IPS-NIHi11 (cell line): ENCODE measurements at regions not wholly inside any gene's neighbourhood (a gene's known extent, or its start where the extent isn't known, plus 50 kb on each side); places are given as distances from the start of the nearest gene placed in this dataset.
A peak's percentile ranks its signal among the peaks of the same experiment; 100 is the strongest.

Experiments
- DNase-seq: peaks from one replicate; pipeline ENCODE4 v3.0.0; 2012; ENCODE audit warnings: mixed read lengths, low spot score

DNA sequence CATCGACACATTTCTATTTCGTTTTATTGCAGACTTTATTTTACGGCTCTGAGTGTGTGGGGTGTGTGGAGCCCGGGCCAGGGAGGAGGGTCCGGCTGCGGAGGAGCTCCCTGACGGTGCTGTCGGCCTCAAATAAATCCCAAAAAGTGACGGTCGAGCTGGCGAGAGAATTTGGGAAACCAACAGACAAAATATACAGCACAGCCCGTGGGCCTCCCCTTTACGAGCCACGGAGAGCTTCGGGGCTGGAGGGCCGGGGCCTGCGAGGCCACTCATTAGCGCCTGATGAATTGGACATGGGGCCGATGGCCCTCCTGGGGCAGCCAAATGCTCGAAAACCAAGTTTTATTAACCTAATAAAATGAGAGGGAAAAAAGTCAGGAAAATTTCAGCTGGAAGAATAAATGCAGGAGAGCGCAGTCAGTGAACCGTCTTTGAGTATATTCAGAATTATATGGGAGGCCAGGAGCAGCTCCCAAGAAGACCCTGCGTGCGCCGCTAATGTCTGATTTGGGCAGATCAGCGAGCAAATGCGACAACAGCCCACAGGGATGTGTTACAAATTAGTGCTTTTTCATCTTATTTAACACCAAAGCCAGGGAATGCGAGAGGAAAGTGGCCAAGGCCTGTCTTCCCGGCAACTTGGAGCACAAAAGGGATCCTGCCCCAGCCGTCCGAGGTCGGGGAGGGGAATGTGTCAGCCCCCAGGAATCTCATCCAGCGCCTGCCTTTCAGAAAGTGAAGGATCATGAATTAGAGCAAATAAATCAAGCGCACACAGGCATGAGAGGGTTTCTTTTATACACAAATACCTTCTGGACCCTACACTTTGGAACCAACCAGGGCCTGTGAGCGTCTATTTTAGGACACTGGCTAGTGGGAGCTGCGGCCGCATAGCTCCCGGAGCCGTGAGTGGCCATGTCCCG is 249.1 kb downstream of the C16orf95 start:
- DNase-seq = no peak

DNA sequence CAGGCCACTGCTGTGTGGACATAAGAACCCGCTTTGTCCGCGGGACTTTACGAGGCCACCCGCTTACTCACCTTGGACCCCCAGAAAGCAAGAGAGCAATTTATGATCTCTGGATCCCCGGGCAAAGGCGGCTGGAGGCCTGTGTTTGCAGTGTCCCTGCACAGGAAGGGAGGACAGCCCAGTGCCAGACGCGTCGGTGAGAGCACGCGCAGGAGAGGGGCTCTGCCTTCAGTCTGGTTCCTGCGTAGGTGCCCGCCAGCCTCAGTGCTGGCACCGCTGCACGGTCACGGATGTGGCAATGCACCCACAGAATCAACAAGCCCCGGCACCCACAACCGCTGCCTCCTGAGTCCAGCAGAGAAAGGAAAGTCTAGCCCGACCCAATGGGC is 248.4 kb downstream of the C16orf95 start:
- DNase-seq = no peak

DNA sequence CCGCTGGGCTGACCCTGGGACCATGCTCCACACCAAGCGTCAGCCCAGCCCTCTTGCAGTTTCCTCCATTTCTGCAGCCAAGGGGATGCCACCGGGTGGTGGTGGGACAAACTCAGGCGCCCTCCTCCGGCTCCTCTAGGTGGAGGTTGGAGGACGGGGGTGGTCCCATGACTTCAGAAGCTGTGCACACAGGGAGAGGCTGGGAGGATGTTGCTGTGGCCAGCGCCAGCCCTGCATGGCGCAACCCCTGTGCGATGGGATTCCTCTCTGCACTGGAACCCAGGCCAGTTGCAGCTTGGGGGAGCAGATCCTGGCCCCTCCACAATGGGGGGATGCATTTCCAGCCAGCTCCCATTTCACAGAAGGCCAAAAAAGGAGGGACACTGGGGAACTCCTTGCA is 246.5 kb downstream of the C16orf95 start:
- DNase-seq = no peak

DNA sequence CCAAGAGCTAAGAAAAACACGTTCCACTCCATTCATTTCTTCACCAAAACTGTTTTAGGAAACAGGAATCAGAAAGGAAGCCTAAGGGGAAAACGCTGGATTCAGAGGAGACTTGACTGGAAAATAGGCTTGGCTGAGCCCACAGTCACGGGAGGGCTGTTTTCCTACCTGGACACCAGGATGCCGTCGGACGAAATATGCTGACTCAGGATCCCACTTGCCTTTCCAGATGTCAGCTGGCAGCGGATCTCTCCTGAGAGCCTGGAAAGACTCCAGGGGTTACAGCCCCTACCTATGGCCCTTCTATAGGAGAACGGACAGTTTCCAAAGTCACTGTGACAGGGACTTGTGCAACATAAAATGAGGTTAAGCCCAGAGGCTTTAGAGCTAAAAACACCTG is 245.1 kb downstream of the C16orf95 start:
- DNase-seq = no peak

DNA sequence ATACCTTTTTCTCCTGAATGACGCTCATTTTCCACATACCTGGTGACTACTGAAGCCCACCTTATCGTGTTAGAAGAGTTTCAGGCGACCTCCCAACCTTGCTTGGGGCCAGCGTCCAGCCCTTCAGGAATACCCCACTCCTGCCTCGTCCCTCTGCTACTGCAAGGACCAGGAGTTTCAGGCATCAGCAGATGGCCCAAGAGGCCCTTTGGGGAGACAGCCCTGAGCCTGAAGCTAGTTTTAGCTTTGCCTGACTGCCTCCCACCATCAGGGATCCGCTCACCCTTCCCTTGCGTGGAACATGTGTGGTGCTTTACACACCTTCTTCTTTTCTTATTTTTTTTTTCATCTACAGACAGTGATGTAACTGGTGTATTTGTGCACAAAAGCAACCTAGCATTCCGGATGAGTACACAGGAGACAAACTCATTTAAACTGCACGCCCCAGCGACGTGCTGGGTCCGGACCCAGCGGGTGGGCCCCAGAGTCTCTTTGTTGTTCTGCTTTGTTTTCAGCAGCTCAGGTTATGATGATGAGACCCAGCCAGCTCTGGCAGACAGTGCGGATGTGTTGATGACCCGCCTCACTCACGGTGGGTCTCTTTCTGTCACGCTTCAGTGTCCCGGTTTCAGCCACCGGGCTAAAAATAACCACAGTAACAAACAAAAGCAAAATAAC is 242.4 kb downstream of the C16orf95 start:
- no peak for DNase-seq

DNA sequence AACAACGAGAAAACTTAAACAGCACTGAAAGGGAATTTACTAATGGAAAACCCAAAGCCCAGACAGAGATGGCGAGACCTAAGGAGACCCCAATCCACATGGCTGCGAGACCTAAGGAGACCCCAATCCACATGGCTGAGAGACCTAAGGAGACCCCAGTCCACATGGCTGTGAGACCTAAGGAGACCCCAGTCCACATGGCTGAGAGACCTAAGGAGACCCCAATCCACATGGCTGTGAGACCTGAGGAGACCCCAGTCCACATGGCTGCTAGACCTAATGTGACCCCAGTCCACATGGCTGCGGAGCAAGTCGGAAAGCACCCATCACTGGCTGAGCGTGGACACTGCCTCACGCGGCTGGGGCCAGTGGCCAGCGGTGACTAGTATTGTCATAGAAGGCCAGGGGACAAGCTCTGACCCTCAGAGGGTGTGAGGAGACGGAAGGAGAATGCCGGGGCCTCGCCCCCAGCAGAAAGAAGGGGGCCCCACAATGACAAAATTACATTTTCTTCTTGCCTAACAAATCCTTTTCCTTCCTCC is 241.8 kb downstream of the C16orf95 start:
- DNase-seq = no peak

DNA sequence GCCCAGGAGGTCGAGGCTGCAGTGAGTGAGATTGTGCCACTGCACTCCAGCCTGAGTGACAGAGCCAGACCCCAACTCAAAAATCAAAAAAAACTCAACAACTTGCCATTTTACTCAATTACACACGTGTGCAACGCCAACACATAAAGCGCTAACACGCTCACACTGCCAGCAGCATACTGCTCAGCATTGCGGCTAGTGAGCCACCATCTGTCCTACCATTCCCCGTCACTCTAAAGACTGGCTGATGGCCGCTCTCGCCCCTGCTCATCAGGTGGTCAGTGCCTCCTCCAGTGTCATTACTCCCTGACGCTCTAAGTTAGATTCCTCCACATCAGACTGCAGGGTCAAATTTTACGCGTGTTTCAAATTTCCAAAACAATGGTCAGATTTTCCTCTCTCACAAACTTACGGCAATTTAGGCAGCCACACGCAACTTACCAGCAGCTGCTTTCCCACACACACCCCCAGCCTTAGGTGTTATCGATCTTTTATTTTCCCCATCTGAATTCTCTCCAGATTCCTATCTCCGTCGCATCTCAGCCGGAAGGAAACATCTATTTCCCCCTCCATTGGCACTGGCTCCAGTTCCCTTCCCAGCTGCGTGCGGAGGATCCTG is 240.8 kb downstream of the C16orf95 start:
- DNase-seq = no peak

DNA sequence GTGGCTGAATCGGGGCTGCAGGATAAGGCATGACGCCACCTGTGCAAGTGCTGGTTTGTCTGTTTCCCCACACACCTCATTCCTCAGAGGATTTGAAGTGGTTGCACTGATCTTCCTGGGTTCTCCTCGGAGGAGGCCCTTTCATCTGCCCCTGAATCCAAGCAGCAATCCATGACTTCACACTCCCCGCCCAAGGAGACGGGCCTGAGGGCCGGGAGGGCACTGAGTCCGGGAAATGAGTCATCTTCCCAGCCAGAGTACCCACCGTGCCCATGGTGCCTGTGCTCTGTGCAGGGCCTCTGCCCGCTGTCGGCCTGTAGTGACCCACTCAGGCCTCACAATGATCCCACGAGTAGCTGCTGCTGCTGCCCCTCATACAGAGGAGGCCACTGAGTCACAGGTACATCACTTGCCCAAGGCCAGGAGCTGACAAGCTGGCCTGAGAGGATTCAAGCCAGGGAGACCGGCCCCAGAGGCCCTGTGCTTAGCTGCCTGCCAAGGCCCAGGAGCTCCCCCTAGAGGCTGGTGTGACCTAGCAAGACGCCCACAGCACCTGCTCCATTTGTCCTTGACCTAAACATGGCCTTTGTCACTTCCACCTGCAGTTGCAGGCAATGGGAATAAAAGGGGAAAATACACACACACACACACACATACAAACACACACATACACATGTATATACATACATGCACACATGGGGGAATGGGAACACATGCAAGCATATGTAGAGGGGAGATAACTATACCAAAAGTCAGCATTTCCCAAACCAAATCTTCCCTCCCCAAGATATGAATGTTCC is 240.0 kb downstream of the C16orf95 start:
- DNase-seq = peak; percentile 77

DNA sequence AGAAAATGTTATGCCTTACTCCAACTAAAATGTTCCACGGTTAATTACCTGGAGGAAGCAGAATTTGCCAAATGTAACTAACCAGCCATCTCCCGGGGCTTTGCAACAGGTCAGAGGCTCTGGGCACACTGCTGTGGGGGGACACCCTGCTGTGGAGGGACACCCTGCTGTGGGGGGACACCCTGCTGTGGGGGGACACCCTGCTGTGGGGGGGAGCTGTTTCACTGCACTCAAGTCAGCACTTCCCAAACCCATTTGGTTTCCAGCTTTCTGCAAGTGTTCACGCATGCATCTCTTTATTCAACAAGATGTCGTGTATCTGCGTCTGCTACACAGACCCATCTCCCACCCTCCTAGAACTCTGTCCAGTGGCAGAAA is 239.5 kb downstream of the C16orf95 start:
- no peak for DNase-seq

DNA sequence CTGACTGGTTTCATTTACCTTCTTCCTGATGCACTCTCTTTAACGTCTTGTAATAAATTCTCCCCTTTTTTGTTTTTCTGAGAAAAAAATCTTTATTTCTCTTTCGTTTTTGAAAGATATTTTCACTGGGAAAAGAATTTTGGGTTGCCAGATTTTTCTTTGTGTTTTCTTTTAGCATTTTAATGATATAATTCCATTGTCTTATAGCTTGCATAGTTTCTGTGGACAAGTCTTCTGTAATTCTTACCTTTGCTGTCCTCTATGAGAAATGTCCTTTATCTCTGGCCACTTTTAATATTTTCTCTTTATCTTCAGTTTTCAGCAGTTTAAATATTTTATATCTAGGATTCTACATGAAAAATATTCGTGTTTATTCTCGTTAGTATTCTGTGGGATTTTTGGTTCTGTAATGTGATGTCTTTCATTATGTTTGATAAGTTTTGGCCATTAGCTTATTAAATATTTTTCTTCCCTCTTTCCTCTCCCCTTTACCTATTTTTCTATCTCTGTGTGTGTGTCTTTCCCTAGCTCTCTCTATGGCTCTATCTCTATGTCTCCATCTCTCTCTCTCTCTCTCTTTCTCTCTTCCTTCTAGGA is 236.5 kb downstream of the C16orf95 start:
- DNase-seq = no peak

DNA sequence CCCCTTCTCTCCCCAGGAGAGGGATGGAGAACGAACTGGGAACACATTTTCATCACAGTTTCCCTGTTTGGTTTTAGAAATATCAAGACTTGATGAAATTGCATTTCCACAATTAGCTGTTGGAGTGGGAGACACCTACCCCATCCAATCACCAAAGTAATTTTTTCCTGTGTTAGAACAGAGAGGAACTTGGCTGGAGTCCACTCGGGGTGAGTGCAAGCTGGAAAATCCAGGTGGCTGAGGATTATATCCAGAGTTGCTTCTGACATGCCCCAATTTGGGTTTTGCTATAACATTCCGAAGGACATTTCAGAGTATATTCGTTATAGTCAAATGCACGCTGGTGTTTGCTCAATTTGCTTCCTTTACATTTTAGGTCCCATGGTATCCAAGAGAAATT is 231.8 kb downstream of the C16orf95 start:
- no peak for DNase-seq

DNA sequence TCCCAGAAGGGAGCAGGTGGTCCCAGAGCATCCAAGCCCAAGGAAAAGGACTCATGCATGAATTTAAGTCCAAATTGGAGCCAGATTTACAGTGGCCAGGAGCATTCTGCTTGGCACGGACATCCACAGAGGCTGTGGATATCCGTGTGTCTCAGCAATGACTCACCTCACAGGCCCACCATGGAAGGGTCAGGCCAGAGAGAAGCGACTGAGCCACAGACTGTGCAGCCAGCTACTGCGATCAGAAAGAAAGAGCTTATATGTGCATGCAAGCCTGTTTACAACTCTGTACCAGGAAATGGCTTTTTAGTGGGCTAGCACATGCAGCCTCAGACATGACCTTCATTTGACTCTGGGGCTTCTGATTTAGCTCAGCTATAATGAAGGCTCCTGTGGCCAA is 231.0 kb downstream of the C16orf95 start:
- DNase-seq = no peak

DNA sequence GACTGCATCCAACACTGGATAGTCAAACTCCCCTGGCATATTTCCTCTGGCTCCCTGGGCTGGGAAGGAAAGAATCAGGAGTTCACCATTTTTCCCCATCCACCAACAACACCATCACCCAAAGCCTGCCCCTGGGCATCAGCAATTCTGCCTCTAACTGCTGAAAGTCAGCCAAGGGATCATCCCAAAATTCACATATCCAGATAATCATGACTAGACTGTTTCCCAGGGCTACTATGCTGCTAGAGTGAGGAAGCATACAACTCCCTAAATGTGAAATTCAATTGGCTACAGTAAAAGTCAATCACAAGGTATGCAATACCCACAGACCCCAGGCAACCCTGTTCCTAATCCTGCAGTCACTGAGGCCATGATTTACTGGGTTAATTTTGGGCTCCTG is 230.6 kb downstream of the C16orf95 start:
- DNase-seq = peak; percentile 47

DNA sequence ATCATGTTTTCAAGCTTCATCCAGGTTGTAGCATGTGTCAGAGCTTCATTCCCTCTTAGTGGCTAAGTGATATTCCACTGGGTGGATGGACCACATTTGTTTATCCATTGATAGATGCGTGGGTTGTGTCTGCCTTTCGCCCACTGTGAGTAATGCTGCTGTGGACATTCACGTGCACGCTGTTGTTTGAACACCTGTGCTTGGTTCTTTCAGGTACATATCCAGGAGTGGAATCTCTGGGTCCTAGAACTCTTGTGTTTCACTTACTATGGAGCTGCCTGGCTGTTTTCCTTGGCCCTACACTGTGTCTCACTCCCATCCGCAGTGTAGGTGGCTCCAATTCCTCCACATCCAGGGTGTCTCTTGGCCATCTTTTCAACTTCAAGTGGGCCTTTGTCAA is 224.2 kb downstream of the C16orf95 start:
- DNase-seq = no peak

DNA sequence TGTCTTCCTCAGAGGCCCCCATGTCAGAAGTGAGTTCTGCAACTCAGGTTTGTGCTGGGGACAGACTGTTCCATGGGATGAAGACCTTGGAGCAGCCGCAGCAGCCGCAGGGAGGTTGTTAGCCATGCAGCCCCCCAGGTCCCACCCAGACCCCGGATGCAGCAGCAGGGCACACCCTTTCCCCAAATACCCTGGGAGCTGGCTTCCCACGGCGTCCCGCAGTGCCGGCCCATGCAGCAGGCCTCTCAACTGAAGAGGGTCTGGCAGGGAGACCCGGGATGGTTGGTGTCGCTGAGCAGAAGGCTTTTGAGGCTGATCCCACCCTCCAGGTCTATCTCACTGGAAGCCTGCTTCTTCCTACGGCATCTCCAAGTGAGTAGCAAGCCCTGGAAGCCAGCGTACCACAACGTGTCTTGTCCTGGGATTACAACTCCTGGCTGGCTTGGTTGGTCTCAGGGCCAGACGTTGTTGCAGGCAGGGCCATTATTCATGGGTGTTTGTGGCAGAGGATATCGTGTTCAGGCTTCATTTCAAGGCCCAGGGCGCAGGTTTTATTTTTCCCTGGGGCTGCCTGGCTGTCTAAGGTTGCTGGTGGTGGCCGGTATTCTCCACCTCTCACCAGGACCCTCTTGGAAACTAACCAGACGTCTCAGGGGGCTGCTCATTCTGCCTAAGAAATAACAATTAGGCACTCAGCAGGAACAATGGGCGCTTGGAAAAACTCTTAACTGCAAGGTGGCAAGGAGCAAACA is 223.2 kb downstream of the C16orf95 start:
- DNase-seq = no peak

DNA sequence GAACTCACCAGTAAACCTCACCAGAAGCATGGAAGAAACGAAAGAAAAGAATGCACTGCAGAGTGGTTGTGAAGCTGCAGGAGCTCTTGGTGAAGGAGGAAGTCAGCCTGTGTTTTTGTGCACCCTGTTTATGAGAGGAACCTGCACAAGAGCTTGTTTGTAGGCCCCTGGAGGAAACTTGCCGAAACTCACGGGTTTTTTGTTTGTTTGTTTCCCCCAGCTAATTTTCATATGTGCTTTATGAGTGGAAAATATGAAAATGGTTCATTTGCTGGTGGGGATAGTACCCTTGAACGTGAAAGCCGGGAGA is 222.7 kb downstream of the C16orf95 start:
- DNase-seq = no peak

DNA sequence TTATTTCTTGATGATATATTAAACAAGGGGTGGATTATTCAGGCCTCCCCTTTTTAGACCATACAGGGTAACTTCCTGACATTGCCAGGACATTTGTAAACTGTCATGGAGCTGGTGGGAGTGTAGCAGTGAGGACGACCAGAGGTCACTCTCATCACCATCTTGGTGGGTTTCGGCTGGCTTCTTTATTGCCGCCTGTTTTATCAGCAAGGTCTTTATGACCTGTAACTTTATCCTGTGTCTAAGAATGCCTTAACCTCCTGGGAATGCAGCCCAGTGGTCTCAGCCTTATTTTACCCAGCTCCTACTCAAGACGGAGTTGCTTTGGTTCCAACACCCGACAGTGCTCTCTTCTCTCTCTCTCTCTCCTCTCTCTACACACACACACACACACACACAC is 221.9 kb downstream of the C16orf95 start:
- no peak for DNase-seq

DNA sequence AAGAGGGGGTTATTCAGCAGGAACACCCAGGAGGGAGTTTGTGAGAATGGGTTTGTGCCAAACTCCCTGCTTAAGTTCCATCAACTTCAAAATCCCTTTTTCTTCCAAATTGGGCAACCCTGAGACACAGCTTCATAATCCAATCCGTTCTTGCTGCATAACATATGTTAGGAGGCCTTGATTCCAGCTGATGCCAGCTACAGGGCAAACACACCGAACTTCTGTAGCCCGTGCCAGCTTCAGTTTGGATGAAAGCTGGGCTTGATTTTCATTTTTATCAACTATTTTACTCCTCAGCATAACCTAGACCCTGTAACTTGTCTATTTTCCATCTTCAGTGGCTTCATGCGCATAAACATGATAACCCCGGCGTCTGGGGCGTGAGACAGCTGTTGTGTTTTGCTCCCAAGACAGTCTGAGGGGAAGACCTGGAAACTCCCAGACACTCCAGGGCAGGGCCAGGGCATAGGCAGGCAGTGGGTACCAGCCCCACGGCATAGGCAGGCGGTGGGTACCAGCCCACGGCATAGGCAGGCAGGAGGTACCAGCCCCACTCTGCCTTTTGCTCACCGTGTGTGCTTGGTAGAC is 220.4 kb downstream of the C16orf95 start:
- no peak for DNase-seq

DNA sequence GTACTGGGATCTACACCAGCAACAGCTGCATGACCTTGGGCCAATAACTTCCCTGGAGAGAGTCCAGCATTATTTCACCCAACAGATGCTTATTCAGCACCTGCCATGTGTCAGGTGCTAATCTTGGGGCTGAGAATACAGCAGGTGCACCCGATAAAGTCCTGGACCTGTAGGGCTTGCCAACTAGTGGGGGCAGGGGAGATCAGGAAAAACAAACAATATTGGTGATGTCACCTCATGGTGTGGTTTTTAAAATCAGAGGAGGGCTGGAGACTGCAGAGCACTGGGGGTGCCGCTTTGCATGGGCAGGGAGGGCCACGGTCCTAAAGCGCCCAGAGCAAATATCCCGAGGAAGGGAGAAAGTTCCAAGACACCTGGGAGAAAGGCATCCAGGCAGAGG is 218.8 kb downstream of the C16orf95 start:
- no peak for DNase-seq

DNA sequence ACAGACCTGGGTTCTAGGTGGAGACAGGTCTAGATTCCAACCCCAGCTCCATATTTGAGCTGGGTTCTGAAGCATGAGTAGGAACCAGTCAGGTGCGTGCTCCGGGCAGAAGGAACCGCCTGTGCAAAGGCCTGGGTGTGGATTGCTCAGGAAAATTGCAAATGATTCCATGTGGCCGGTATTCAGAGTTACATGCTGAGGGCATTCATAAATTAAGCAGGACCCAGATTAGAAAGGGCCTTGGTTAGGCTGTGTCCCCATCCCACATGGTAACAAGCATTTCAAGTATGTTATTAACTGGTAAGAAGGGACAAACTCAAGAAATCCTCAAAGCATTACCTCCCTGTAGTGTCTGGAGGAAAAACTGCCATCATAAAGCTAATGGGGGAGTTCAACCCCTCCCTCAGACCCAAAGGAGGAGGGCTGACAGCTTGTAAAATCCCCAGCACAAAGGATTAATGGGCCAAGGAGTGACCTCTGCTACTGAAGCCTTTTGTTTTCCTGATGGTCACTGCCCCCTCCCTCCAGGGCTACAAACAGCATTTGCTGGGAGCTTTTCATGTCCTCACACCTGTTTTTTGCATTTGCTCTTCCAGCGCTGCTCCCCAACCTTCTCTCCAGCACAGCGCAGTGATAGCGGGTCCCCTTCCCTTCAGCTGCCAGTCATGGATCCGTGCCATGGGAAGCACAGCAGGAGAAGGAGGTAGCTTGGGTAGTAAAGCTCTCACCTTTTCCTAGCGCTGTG is 218.0 kb downstream of the C16orf95 start:
- DNase-seq = peak; percentile 50
